KOPT-K1 (cell line): ENCODE measurements at regions not wholly inside any gene's neighbourhood (a gene's known extent, or its start where the extent isn't known, plus 50 kb on each side); places are given as distances from the start of the nearest gene placed in this dataset.
"Not testable (repeated sequence)": the region's sequence is repeated elsewhere in the genome, so short reads cannot be mapped to it uniquely, and the experiment has no call there.

ENCODE experiments used
- H3K27ac ChIP-seq: fragments of 200-600 bp; sonication (generic); 2 replicates; pipeline ENCODE4 v1.5.1; 2016; ENCODE audit warnings: antibody characterized with exemption, mild to moderate bottlenecking, low read depth, low read length; ENCODE audit not compliant: poor library complexity, severe bottlenecking
- H3K36me3 ChIP-seq: fragments of 200-600 bp; sonication (generic); 2 replicates; pipeline ENCODE4 v1.5.1; 2017; ENCODE audit warnings: antibody characterized with exemption, mild to moderate bottlenecking, low read length, moderate library complexity; ENCODE audit not compliant: insufficient read depth
- H3K9me3 ChIP-seq: fragments of 200-600 bp; sonication (generic); 2 replicates; pipeline ENCODE4 v1.5.1; 2017; ENCODE audit warnings: antibody characterized with exemption, low read length, mild to moderate bottlenecking; ENCODE audit not compliant: insufficient read depth, poor library complexity, severe bottlenecking

DNA sequence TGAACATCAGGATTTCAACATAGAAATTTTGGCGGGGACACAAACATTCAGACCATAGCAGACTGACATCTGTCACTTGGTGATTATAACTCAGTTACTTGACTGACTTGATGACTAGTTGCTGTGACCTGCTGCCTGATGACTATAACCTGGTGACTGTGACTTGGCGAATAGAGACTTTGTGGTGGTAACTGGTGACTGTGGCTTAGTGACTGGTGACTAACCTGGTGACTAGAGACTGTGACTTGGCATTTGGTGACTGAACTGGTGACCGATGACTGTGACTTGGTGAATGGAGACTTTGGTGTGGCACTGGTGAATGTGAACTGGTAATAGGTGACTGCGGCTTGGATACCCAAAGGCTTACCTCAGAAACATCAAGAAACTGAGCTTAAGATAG lies 563.1 kb upstream of the FAM98A start:
- H3K27ac ChIP-seq, result no peak overlapping the region
- no peaks in the 10 kb centered on the region for H3K9me3 ChIP-seq
- no peaks in the 10 kb centered on the region for H3K36me3 ChIP-seq

DNA sequence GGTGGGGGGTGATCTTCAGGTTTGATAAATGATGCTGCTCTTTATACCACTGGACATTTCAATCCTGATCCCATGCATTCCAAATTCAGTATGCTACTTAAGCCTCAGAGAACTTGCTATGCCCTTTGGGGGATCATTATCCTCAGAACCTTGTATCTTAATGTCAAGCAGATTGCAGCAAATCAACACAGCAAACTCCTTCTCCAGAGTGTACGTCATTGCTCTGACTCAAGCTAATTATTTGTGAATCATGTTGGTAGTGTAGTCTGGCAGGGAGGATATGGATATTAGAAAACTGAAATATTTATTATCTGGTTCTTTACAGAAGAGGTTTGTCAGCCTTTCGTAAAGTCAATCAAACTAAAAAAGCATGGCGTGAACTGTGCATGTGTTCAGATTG lies 562.5 kb upstream of the FAM98A start:
- Histone ChIP-seq H3K36me3 (no peaks in the 10 kb centered on the region), H3K27ac (no peak overlapping the region), H3K9me3 (no peaks in the 10 kb centered on the region)

DNA sequence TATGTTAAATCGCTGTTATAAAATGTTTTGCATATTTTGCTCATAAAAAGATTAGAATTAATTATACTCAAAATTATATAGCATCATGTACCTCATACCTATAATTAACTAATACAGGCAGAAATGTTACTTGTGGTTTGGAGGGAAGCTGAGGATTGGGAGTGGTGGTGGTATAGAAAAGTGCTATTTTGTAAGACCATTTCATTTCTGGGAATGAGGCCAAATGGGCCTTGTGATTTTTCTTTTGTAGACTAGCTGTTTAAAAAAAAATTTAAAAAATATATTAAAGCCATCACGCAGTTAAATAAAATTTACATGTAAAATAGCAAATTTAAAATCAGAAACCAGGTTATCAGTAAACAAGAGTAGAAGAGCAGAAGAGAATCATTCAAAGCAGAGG lies 560.8 kb upstream of the FAM98A start:
- no peak overlapping the region for H3K27ac ChIP-seq
- no peaks in the 10 kb centered on the region for H3K9me3 ChIP-seq
- no peaks in the 10 kb centered on the region for H3K36me3 ChIP-seq

DNA sequence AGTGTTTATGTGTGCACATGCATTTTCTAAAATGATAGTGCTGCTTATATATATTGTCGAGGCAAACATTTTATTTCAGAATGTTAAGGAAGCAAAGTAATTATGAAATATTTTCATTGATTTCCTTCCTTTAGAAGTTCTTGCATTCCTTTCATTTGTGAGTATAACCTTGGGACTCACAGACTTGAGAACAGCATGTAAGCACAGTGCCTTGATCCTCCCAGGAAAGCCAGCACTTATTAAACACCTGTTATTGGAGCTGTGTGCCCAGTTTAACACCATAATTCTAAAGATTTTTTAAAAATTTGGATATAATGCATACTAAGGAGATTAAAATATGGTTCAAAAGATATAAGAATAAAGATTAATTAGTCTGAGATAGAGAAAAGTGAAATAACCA lies 554.4 kb upstream of the FAM98A start:
- no peak overlapping the region for H3K27ac ChIP-seq
- peaks cover 2% of the 10 kb centered on the region for H3K9me3 ChIP-seq
- no peaks in the 10 kb centered on the region for H3K36me3 ChIP-seq

DNA sequence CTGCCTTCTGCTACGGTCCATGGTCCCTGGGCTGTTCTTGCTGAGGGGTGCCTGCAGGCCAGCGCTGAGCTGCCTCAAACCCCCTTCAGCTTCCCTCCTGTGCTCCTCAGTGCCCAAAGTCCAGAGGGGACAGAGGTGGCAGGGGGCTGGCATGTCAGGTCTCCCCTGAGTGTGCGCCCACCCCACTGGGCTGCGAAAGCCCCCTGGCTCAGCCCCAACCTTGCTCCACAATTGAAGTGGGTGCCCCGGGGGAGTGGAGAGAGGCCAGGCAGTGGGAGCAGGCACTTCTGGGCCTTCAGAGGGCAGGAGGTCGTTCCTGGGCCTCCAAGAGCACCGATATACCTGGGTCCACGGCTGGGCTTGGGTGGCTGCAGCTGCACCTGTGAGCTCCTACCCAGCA lies 548.7 kb upstream of the FAM98A start:
- Histone ChIP-seq H3K27ac (no peak overlapping the region), H3K36me3 (no peaks in the 10 kb centered on the region), H3K9me3 (peaks cover 17% of the 10 kb centered on the region)

DNA sequence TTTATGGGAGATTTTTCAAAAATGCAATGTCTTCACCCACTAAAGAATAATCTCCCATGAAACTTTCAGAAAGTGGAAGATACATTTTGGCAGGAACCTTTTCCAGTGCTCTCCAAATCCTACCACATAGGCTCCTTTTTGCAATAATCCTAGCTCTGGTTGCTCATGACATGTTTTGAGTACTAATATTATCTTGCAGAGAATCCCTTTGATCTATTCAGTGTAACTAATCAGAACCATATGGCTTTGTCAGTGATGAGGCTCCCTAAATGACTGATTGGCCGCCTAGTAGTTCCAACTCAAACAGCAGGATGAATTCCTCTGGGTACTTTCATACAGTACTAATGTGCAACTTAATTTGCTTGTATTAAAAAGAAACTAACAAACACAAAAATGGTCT lies 544.0 kb upstream of the FAM98A start:
- H3K36me3 ChIP-seq, result no peaks in the 10 kb centered on the region
- H3K9me3 ChIP-seq, result peaks cover 12% of the 10 kb centered on the region
- H3K27ac ChIP-seq, result no peak overlapping the region

DNA sequence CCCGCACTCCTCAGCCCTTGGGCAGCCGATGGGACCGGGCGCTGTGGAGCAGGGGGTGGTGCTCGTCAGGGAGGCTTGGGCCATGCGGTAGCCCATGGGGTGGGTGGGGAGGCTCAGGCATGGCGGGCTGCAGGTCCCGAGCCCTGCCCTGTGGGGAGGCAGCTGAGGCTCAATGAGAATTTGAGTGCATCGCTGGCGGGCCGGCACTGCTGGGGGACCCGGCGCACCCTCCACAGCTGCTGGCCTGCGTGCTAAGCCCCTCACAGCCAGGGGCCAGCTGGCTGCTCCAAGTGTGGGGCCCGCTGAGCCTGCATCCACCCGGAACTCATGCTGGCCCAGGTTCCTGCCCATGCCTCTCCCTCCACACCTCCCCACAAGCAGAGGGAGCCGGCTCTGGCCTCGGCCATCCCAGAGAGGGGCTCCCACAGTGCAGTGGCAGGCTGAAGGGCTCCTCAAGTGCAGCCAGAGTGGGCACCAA lies 543.5 kb upstream of the FAM98A start:
- H3K36me3 ChIP-seq, H3K9me3 ChIP-seq, H3K27ac ChIP-seq: not testable (repeated sequence)

DNA sequence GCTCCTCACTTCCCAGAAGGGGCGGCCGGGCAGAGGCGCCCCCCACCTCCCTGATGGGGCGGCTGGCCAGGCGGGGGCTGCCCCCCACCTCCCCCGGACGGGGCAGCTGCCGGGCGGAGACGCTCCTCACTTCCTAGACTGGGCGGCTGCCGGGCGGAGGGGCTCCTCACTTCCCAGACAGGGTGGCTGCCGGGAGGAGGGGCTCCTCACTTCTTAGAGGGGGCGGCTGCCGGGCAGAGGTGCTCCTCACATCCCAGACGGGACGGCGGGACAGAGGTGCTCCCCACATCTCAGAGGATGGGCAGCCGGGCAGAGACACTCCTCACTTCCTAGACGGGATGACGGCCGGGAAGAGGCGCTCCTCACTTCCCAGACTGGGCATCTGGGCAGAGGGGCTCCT lies 534.0 kb upstream of the FAM98A start:
- H3K27ac ChIP-seq, H3K36me3 ChIP-seq, H3K9me3 ChIP-seq: not testable (repeated sequence)

DNA sequence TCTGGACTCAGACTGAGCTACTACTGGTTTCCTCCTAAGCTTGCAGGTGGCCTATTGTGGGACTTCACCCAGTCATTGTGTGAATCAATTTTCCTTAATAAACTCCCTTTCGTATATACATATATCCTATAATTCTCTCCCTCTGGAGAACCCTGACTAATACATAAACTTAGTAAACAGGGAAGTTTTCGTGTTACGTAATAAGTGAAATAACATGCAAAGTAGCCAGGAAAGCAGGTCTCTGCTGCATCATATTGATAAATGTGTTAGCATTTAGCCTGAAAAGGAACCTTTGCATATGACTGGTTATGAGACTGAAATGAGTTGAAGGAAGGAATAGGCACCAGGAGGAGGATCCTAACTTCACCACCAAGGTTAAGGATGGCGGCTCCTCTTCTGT lies 527.2 kb upstream of the FAM98A start:
- no peaks in the 10 kb centered on the region for H3K9me3 ChIP-seq
- H3K27ac ChIP-seq, result no peak overlapping the region
- H3K36me3 ChIP-seq, result no peaks in the 10 kb centered on the region

DNA sequence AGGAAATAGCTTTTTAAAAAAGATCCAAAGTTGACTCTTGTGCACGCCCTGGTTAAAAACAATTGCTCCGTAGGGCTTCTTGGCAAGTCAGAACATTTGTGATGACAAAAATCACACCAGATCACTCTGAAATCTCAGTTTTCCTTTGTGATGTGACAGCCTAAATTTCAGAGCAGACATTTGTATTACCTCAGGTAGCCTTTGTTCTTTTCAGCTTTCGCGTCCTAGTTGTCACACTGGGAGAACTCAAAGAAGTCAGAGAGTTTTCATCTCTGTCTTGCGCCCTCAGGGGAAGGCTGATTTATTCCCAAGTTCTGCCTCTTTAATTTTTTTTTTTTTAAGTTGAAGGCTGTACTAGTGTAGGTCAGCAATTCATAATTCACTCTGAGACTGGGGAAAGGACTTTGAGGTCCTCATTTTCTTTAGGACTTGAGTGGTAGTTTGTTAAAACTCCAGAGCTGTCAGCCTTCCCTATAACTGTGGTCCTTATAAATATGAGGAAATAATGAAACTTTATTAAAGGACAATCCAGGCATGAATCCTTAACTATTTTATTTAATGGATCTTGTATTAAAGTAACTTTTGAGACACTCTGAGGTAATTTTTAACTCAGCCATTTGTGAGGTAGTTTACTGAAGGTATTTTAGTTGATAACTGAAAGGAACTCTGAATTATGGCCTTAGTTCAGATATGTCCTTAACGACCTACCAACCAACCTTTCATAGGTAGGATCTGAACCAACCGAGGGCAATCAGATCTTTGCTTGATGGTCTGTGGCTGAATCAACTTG lies 525.1 kb upstream of the FAM98A start:
- H3K9me3 ChIP-seq, result no peaks in the 10 kb centered on the region
- no peaks in the 10 kb centered on the region for H3K36me3 ChIP-seq
- no peak overlapping the region for H3K27ac ChIP-seq

DNA sequence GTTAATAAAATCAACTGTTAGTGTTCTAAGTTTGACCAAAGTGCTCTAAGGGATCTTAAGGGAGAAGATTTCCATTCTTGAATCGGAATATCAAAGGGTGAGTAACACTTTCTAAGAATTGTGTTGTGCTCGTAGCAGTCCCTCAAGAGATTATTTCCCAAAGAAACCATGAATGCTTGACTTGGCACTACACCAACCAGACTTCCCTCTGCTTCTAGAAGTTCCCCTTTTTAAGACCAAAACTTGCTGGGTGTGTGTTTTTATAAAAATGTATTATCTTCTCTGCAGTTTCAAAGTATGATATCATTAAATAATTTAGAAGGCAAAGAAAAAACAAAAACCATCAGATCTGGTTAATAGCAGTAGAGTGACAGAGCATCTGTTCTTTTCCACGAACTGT lies 522.0 kb upstream of the FAM98A start:
- Histone ChIP-seq H3K27ac (no peak overlapping the region), H3K9me3 (no peaks in the 10 kb centered on the region), H3K36me3 (no peaks in the 10 kb centered on the region)

DNA sequence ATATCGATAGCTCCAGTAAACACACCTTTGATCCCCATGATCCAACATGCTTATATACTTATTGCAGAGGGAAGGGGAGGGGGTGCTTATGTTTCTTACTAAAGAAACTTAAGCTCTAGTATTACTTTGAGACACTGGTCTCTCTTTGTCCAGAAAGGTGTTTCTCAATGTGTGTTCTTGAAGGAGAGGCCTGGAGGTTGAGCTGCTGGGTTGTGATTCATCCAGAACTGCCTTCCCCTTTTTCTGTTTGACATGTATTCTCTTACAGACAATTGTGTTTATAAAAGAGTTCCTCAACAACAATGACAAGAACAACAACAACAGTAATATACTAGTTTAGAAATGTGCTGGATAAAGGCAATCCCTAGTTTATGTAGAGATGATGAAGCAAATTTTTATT lies 516.0 kb upstream of the FAM98A start:
- H3K27ac ChIP-seq, result no peak overlapping the region

DNA sequence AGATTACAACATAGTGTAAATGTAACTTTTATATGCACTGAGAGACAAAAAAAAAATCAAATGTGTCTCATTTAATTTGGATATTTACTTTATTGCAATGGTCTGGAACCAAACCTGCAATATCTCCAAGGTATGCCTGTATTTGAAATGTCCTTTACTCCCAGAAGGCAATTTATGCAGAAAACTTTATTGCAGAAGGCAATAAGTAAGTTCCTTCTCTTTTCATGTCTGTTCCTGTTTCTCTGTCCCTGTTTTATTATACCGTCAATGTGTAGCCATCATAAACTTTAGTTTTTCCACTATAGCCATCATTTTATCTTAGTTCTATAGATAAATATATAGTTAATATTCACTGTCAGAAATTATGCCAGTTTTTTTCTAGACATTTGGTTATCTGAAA lies 513.1 kb upstream of the FAM98A start:
- Histone ChIP-seq H3K27ac (no peak overlapping the region), H3K36me3 (no peaks in the 10 kb centered on the region)

More for the DNA sequence above, 516.0 kb upstream of the FAM98A start:
- Histone ChIP-seq H3K9me3 (no peaks in the 10 kb centered on the region), H3K36me3 (no peaks in the 10 kb centered on the region)

DNA sequence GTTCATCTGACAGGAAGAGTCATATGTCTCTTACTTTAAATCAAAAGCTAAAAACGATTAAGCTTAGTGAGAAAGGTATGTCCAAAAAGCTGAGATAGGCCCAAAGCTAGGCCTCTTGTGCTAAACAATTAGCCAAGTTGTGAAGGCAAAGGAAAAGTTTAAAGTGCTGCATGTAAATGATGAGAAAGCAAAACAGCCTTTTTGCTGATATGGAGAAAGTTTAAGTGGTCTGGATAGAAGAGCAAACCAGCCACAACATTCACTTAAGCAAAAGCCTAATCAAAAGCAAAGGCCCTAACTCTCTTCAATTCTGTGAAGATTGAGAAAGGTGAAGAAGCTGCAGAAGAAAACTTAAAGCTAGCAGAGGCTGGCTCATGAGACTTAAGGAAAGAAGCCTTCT lies 511.3 kb upstream of the FAM98A start:
- no peaks in the 10 kb centered on the region for H3K36me3 ChIP-seq
- no peak overlapping the region for H3K27ac ChIP-seq
- no peaks in the 10 kb centered on the region for H3K9me3 ChIP-seq

More for the DNA sequence above, 513.1 kb upstream of the FAM98A start:
- H3K9me3 ChIP-seq, result no peaks in the 10 kb centered on the region

DNA sequence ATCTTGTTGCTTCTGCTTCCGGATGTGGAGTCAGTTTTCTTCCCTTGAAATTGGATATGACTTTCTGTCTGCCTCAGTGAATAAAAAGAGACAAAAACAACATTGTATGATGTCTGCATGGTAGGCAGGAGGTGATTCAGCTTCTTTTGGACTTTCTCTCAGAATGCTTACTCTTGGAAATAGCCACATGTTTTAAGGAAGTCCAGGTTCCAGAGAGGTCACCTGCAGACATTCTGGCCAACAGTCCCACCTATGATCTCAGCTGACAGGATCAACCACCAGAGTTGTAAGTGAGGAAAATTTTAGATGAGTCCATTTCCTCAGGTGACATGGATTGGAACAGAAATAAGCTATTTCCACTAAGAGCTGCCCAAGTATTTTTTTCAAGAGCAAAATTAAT lies 508.7 kb upstream of the FAM98A start:
- Histone ChIP-seq H3K27ac (no peak overlapping the region), H3K36me3 (no peaks in the 10 kb centered on the region), H3K9me3 (no peaks in the 10 kb centered on the region)

DNA sequence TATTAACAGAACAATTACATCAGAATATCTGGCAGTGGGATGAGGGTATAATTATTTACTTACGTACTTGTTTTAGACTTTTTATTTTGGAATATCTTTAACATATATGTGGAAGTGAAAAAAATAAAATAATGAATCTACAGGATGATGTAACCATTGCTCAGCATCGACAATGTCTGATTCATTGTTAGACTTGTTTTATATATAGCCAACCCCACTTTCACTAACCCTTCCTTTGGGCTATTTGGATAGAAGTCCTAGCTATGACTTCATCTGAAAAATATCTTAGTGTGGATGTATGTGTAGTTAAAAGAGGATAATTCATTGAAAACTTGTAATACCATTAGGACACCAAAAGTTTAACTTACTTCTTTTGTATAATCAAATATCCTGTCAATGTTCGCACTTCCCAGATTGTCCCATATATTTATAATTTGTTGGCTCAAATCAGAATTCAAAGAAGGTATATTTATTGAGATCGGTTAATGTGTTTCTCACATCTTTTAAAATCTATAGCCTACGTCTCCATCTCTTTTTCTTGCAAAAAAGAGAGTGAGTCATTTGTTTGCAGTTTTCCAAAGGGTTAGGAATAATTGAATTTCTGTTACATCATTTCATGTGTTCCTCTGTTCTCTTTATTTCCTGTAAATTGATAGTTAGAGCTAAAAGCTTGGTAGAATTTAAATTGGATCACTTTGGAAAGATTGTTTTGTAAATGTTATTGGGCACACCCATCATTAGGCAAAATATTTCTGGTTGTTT lies 506.1 kb upstream of the FAM98A start:
- Histone ChIP-seq H3K27ac (no peak overlapping the region), H3K9me3 (no peaks in the 10 kb centered on the region), H3K36me3 (no peaks in the 10 kb centered on the region)
